Smooth muscle cell (in vitro differentiated cells): ENCODE measurements at regions not wholly inside any gene's neighbourhood (a gene's known extent, or its start where the extent isn't known, plus 50 kb on each side); places are given as distances from the start of the nearest gene placed in this dataset.

Source experiments
- DNase-seq: peaks from one replicate; lab custom pipeline; 2025; ENCODE audit not compliant: unreplicated experiment; lab: John Stamatoyannopoulos, UW
- H2AFZ ChIP-seq: fragments of 200-600 bp; sonication (generic); 2 replicates; pipeline ENCODE4 v1.6.0; 2016; ENCODE audit warnings: antibody characterized with exemption, low read depth, mild to moderate bottlenecking
- H3F3A ChIP-seq: fragments of 200-600 bp; sonication (generic); 2 replicates; pipeline ENCODE4 v1.6.0; 2017; ENCODE audit warnings: antibody characterized with exemption, low read depth
- H3K27ac ChIP-seq: fragments of 200-600 bp; sonication (generic); 2 replicates; pipeline ENCODE4 v1.5.1; 2016; ENCODE audit warnings: low read depth, mild to moderate bottlenecking
- H3K27me3 ChIP-seq: fragments of 200-600 bp; sonication (generic); 2 replicates; pipeline ENCODE4 v1.6.1; 2016; ENCODE audit warnings: low read depth, mild to moderate bottlenecking
- H3K36me3 ChIP-seq: fragments of 200-600 bp; sonication (generic); 2 replicates; pipeline ENCODE4 v1.5.1; 2016; ENCODE audit warnings: low read depth
- H3K4me1 ChIP-seq: fragments of 200-600 bp; sonication (generic); 2 replicates; pipeline ENCODE4 v1.5.1; 2016; ENCODE audit warnings: low read depth
- H3K4me2 ChIP-seq: fragments of 200-600 bp; sonication (generic); 2 replicates; pipeline ENCODE4 v1.6.0; 2016; ENCODE audit warnings: mild to moderate bottlenecking
- H3K4me3 ChIP-seq: fragments of 200-600 bp; sonication (generic); 2 replicates; pipeline ENCODE4 v1.5.1; 2016; ENCODE audit warnings: mild to moderate bottlenecking
- H3K79me2 ChIP-seq: fragments of 200-600 bp; sonication (generic); 2 replicates; pipeline ENCODE4 v1.6.0; 2016; ENCODE audit warnings: low read depth, mild to moderate bottlenecking
- H3K9ac ChIP-seq: fragments of 200-600 bp; sonication (generic); 2 replicates; pipeline ENCODE4 v1.6.0; 2016; ENCODE audit warnings: low read depth
- H3K9me3 ChIP-seq: fragments of 200-600 bp; sonication (generic); replicated peaks from 2 replicates; pipeline ENCODE4 v1.5.1; 2016; ENCODE audit warnings: low read depth
- H4K20me1 ChIP-seq: fragments of 200-600 bp; sonication (generic); 2 replicates; pipeline ENCODE4 v1.6.0; 2016; ENCODE audit warnings: low read depth
- CTCF ChIP-seq: fragments of 200-600 bp; sonication (generic); IDR thresholded peaks from 2 replicates; pipeline ENCODE4 v1.5.1; 2017; ENCODE audit warnings: borderline replicate concordance, mild to moderate bottlenecking, antibody characterized with exemption; ENCODE audit not compliant: insufficient read depth, poor library complexity, severe bottlenecking
- WGBS: methylation state at CpG from one replicate; pipeline ENCODE4 v1.1.7; 2016; ENCODE audit warnings: low lambda C conversion rate; 5-methylcytosine and 5-hydroxymethylcytosine counted together

GRCh38 chr2:58364098-58364497, 123.0 kb upstream of the FANCL start:
- no peak for TF ChIP-seq CTCF

GRCh38 chr2:58358026-58358425, 116.9 kb upstream of the FANCL start:
- Histone ChIP-seq H3K27ac (no peak overlapping the region), H3K4me3 (no peak overlapping the region), H2AFZ (peak overlapping the region; percentile 27), H3K79me2 (no peaks in the 10 kb centered on the region), H4K20me1 (no peaks in the 10 kb centered on the region), H3K27me3 (no peaks in the 10 kb centered on the region), H3K36me3 (no peaks in the 10 kb centered on the region), H3F3A (no peaks in the 10 kb centered on the region), H3K4me1 (peaks cover 2% of the 10 kb centered on the region), H3K9me3 (no peaks in the 10 kb centered on the region), H3K4me2 (no peak overlapping the region), H3K9ac (no peak overlapping the region)
- DNase-seq, result no peak
- WGBS, result 26% methylated on average over 1 of the region's 1 CpG
- TF ChIP-seq CTCF, result no peak

More at GRCh38 chr2:58364098-58364497, 123.0 kb upstream of the FANCL start:
- no peaks in the 10 kb centered on the region for H3K79me2 ChIP-seq
- WGBS, result 95% methylated on average over 4 of the region's 4 CpGs
- H3K36me3 ChIP-seq, result no peaks in the 10 kb centered on the region
- H3K27ac ChIP-seq, result no peak overlapping the region
- no peak overlapping the region for H3K4me3 ChIP-seq
- no peaks in the 10 kb centered on the region for H3K4me1 ChIP-seq
- H3F3A ChIP-seq, result no peaks in the 10 kb centered on the region
- H3K4me2 ChIP-seq, result no peak overlapping the region
- no peaks in the 10 kb centered on the region for H3K9me3 ChIP-seq
- H4K20me1 ChIP-seq, result no peaks in the 10 kb centered on the region
- no peak overlapping the region for H3K9ac ChIP-seq
- DNase-seq, result no peak
- H3K27me3 ChIP-seq, result no peaks in the 10 kb centered on the region
- H2AFZ ChIP-seq, result no peak overlapping the region

- no peaks in the 10 kb centered on the region for H3F3A ChIP-seq
- DNase-seq, result no peak
- H4K20me1 ChIP-seq, result no peaks in the 10 kb centered on the region
- no peaks in the 10 kb centered on the region for H3K9me3 ChIP-seq
- H3K4me1 ChIP-seq, result peaks cover 2% of the 10 kb centered on the region
- no peaks in the 10 kb centered on the region for H3K36me3 ChIP-seq
- no peaks in the 10 kb centered on the region for H3K79me2 ChIP-seq
- no peak for TF ChIP-seq CTCF
- H2AFZ ChIP-seq, result no peak overlapping the region
- 31% methylated on average over 2 of the region's 2 CpGs for WGBS
- H3K9ac ChIP-seq, result no peak overlapping the region
- no peak overlapping the region for H3K4me3 ChIP-seq
- H3K27ac ChIP-seq, result no peak overlapping the region
- H3K4me2 ChIP-seq, result no peak overlapping the region
- H3K27me3 ChIP-seq, result no peaks in the 10 kb centered on the region
Measured at GRCh38 chr2:58357521-58357920, 116.4 kb upstream of the FANCL start.

- no peaks in the 10 kb centered on the region for H3K27me3 ChIP-seq
- H3K79me2 ChIP-seq, result no peaks in the 10 kb centered on the region
- H3K9ac ChIP-seq, result no peak overlapping the region
- no peak overlapping the region for H2AFZ ChIP-seq
- no peaks in the 10 kb centered on the region for H3K9me3 ChIP-seq
- H3K36me3 ChIP-seq, result no peaks in the 10 kb centered on the region
- 92% methylated on average over 1 of the region's 1 CpG for WGBS
- H3K27ac ChIP-seq, result no peak overlapping the region
- H3K4me2 ChIP-seq, result no peak overlapping the region
- no peak for TF ChIP-seq CTCF
- H3F3A ChIP-seq, result no peaks in the 10 kb centered on the region
- no peaks in the 10 kb centered on the region for H4K20me1 ChIP-seq
- H3K4me1 ChIP-seq, result peaks cover 2% of the 10 kb centered on the region
- H3K4me3 ChIP-seq, result no peak overlapping the region
- DNase-seq, result no peak
Measured at GRCh38 chr2:58354230-58354629, 113.1 kb upstream of the FANCL start.
